ENCODE measurements at regions not wholly inside any gene's neighbourhood (a gene's known extent, or its start where the extent isn't known, plus 50 kb on each side); places are given as distances from the start of the nearest gene placed in this dataset.

- BruUV-seq (replicated peaks): no TSS peak
- H2BK20ac ChIP-seq (ENCODE audit: low read depth, low read length): no peak overlapping the region
- H3K79me1 ChIP-seq (ENCODE audit: low read depth in 1 of 2, low read length in 2 of 2): no peaks in the 10 kb centered on the region
- H3K9me3 ChIP-seq (ENCODE audit: control insufficient read depth, insufficient read depth, low read length): no peaks in the 10 kb centered on the region
- no peak overlapping the region for H3K9ac ChIP-seq (ENCODE audit: low read depth, low read length)
- H3K23ac ChIP-seq (ENCODE audit: low read depth, low read length): no peak overlapping the region
- H3K4me2 ChIP-seq (ENCODE audit: low read depth, low read length): no peak overlapping the region
- dilution Hi-C loops (cut with HindIII; ENCODE audit: low sequenced_read_pairs, unreplicated experiment): no loop called here
- no peak overlapping the region for H3K14ac ChIP-seq (replicated peaks; ENCODE audit: low read depth, low read length)
- no peak overlapping the region for H2AK5ac ChIP-seq (ENCODE audit: low read depth, low read length)
- H3K56ac ChIP-seq (ENCODE audit: extremely low read depth, insufficient read depth, low read length): no peak overlapping the region
- H4K5ac ChIP-seq (ENCODE audit: low read depth, low read length): no peak overlapping the region
- TF ChIP-seq NFE2L2 (IDR thresholded peaks at IDR 0.05; ENCODE audit: low read depth, low read length) (no peak), RAD21 (IDR thresholded peaks at IDR 0.05; ENCODE audit: low read length) (no peak), RCOR1 (IDR thresholded peaks at IDR 0.05; ENCODE audit: insufficient replicate concordance, low read length) (no peak), MAZ (IDR thresholded peaks at IDR 0.05; ENCODE audit: borderline replicate concordance, low read depth, low read length) (no peak), CTCF (conservative IDR thresholded peaks at IDR 0.05; ENCODE audit: low read depth, low read length) (no peak), FOS (IDR thresholded peaks at IDR 0.05; ENCODE audit: low read depth, low read length) (no peak), CHD1 (IDR thresholded peaks at IDR 0.05; ENCODE audit: low read depth, low read length) (no peak), BHLHE40 (IDR thresholded peaks at IDR 0.05; ENCODE audit: low read depth, low read length) (no peak), ELK1 (IDR thresholded peaks at IDR 0.05; ENCODE audit: borderline replicate concordance, low read depth, low read length) (no peak), CEBPB (IDR thresholded peaks at IDR 0.05; ENCODE audit: low read depth, low read length) (no peak), SMC3 (IDR thresholded peaks at IDR 0.05; ENCODE audit: low read depth, low read length) (no peak), POLR2A (IDR thresholded peaks at IDR 0.05; ENCODE audit: low read depth, low read length) (no peak)
- H2AK9ac ChIP-seq (replicated peaks; ENCODE audit: low read depth, low read length, poor library complexity): no peak overlapping the region
- ATAC-seq (ENCODE audit: low read depth): no peak
- no CpG with 5 or more reads among the region's 2 CpGs for WGBS, 2 experiments (ENCODE audit: extremely low coverage in 2 of 2, insufficient read length in 1 of 2)
- H3K4me1 ChIP-seq (ENCODE audit: control insufficient read depth, insufficient read depth, low read length): no peaks in the 10 kb centered on the region
- no peak overlapping the region for H3K4me3 ChIP-seq (ENCODE audit: insufficient read depth, low read depth, low read length)
- ChIA-PET CTCF (no interaction called here), POLR2A (ENCODE audit: unreplicated experiment) (no interaction called here)
- H2BK120ac ChIP-seq (ENCODE audit: low read depth, low read length): no peak overlapping the region
- no peak for DNase-seq
- intact Hi-C loops (cut with micrococcal nuclease): no loop called here
- H4K91ac ChIP-seq (ENCODE audit: insufficient read depth, low read depth, low read length): no peak overlapping the region
- H2BK15ac ChIP-seq (ENCODE audit: low read depth, low read length): no peak overlapping the region
- no peak overlapping the region for H2BK5ac ChIP-seq (ENCODE audit: low read depth, low read length, poor library complexity, severe bottlenecking)
- H3K27me3 ChIP-seq (ENCODE audit: control insufficient read depth, insufficient read depth, low read length): no peaks in the 10 kb centered on the region
- no peaks in the 10 kb centered on the region for H3K9me1 ChIP-seq (ENCODE audit: insufficient read depth, low read length)
- no peaks in the 10 kb centered on the region for H4K20me1 ChIP-seq (ENCODE audit: insufficient read depth, low read length)
- no peak overlapping the region for H3K4ac ChIP-seq (ENCODE audit: low read depth, low read length)
- H3K27ac ChIP-seq (ENCODE audit: insufficient read depth, low read length): no peak overlapping the region
- H3K18ac ChIP-seq (ENCODE audit: low read depth, low read length): no peak overlapping the region
- H3K36me3 ChIP-seq (ENCODE audit: control insufficient read depth, insufficient read depth, low read length): no peaks in the 10 kb centered on the region
- H2AFZ ChIP-seq (replicated peaks; ENCODE audit: low read length, poor library complexity): no peak overlapping the region
- in situ Hi-C loops (cut with MboI; ENCODE audit: low sequenced_read_pairs): no loop called here
- H4K8ac ChIP-seq (ENCODE audit: low read depth in 2 of 2, low read length in 2 of 2): no peak overlapping the region
Measured at GRCh38 chr6:119527231-119527578, 177.6 kb upstream of the MAN1A1 start.

Measured in IMR-90 (cell line).